GM19452 (cell line): ENCODE measurements at regions not wholly inside any gene's neighbourhood (a gene's known extent, or its start where the extent isn't known, plus 50 kb on each side); places are given as distances from the start of the nearest gene placed in this dataset.

Source experiments
- ATAC-seq: cut with Tn5 transposase; IDR thresholded peaks from one replicate; pipeline ENCODE4 v1.9.1; 2021; ENCODE audit not compliant: unreplicated experiment

DNA sequence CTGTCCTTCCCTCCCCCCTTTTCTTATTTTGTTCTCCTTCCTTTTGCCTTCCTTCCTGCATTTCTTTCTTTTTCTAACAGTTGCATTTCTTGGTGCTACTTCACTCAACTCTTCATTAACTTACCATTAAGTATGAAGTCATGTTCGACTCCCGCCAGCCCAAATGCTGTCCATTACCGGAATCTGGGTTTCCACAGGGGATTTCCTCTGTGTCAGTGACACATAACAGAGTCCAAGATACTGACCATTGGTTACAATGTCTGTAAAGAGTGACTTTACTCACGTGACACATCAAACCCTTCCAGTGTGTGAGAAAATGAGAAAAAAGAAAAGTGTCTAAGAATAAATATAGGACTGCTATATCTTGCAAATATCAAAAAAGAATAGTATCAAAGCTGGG lies 500.0 kb upstream of the FRG1 start:
- ATAC-seq: no peak

DNA sequence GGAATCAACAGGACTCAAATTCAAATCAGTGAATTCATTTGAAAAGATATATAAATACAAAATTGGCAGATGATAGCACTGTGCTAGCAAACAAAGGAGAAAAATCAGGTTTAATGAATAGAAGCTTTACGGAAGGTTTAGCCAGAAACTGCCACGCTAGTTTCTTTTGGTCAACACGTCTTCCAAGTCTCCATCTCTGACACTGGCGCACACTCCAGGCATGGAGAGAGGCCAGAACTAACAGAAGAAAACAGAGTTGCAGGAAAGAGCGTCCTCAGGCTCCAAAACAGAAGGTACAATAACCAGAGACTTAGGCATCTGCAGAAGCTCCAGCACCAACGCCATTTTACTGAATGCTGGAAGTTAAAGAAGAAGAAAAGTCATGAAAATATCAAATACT lies 497.3 kb upstream of the FRG1 start:
- no peak for ATAC-seq

DNA sequence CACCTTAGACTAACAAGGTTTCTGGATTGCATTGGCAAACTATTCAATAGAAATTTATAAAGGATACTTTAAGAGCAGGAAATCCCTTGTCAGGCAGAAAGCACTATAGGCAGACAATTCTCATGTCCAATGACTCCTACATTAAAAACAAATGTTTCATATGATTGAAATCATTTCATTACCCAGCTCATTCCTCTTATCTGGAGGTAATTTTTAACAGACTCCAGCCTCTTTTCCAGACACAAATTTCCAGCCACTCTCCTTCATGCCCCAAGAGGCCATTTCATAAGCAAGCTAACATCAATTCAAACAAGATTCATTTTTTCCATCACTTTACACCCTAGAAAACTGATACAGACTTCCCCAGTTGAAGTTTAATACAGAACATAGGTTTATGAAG lies 495.1 kb upstream of the FRG1 start:
- no peak for ATAC-seq

DNA sequence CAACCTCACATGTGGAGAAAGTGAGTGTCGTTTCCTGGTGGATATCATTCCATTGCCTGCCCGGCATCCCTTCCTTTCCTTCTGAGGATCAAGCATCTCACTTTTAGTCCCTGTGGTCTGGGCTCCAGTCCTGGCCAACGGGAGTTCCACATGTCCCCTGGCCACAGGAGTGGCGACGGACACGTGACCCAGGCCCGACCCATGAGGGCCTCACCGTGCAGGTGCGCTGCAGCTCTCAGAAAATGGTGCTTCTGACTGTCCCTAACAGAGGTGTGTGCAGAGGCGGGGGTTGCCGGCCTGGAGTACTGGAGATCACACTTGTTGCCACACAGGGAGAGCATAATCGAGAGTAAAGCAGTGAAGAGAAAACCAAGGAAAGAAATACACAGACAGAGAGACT lies 476.9 kb upstream of the FRG1 start:
- no peak for ATAC-seq

DNA sequence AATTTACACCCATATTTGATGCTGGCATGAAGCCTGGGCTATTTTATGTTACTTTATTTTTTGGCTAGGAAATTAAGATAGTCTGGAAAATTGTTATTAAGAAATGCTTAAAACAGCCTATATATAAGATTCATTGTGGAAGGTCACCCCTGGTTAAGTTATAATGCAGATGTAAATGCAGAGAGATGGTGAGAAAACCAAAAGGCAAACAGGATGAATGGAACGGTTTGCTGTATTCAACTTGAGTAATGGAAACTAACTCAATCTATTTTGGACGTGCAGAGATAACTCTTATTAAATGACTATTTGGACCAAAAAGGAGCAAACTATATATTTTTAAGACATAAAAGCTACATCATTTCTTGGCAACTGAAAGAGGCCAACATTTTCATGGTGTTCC lies 446.3 kb upstream of the FRG1 start:
- no peak for ATAC-seq

DNA sequence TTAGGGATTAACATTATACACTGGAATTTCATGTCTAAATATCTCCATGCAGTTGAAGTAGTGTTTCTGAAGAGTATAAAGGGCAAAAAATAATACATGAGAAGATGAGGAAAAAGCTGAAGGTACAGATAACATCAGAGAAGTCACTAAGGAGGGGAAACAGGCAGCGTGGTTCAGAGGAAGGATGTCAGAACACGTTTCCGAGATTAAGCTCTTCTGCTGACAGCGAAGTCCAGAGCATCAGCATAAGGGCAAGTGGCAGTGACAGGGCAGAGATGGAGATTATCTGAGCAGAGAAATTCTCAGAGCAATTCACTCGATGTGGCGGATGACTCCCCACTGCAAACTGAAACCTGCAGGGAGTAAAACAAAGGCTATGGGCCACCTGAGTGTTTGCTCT lies 443.2 kb upstream of the FRG1 start:
- ATAC-seq: no peak

DNA sequence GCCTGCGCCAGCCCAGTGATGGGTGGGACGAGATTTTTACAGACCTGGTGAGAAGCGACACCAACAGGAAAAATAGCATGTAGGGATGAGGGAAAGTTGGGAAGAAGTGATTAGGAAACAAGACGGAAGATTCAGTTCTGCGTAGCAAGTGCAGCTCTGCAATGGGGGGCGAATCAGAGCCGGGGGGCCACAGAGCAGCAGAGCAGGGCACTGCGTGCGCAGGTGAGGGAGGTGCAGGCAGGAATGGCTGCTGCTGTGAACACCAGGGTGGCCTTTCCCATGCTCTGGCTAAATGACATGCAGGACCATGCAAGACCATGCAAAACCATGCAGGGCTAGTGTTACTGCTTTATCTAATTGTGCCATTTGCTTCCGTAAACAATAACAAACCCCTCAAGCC lies 442.7 kb upstream of the FRG1 start:
- no peak for ATAC-seq

DNA sequence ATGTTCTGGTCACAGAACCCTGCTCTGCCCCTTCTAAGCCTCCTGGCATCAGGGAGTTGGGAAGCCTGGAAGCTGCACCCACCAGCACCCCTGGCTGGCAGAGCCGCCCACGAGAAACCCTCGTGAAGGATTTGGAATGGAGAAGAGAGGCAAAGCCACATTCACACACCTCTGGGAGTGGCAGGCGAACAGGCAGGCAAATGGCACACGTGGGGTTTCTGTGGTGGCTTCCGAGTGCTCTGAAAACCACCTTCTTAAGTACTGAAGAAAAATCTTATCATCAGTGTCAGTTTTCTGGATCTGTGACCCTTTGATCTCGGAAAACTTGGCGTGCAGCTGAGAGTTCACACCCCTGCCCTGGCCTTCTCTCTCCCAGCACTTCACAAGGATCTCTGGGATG lies 442.2 kb upstream of the FRG1 start:
- ATAC-seq: no peak

DNA sequence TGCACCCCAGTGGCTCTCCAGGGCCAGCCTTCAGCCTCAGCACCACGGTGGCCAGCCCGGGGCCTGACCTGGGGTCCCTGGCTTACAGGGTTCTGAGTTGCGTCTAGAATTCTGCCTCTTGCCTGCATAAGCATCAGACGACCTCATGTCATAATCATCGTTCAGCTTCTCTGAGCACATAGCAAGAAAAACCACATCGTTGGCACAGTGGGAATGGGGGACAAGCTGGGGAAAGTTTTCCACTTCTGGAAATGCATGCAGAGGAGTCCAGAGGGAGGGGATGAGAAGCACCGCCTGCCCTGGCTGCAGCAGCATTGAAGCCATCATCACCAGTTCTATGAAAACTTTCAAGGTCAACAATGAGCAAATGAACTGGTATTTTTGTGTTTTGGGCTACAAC lies 441.0 kb upstream of the FRG1 start:
- no peak for ATAC-seq

DNA sequence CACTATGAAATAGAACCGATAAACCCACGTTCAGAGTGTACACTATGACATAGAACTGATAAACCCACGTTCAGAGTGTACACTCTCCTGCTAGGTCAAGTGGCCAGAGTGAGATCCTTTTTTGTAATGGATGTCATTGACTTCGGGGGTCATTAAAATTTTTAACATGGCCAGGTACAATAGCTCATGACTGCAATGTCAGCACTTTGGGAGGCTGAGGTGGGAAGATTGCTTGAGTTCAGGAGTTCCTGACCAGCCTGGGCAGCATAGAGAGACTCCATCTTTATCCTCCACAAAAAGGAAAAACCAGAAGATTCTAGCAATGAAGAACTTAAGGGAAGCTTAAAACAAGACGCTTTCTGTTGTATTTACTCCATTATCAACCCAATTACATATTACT lies 439.7 kb upstream of the FRG1 start:
- ATAC-seq: no peak

DNA sequence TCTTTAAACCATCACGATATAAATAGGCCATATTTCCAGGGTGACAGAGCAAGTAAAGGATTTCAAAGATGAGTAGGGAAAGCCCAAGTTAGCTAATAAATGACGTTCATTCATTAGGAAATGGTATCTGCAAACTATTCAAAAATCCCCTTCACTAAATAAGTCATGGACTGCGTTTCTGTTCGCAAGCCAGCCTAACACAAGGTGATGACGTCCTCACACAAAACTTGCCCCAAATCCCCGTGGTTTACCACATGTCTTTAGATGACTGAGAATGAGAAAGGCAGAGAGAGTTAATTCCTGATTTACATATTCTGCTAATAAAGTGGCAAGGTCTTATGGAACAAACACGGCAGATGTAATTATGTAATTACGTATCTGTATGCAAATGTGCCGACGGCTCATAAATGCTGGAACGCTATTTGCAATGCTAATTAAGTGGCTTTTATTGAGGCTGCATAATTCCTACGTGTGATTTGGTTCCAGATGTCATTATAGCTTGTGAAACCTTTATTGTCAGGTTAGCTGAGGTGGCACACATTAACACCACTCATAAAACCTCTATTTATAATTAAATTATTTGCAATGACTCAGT lies 437.7 kb upstream of the FRG1 start:
- ATAC-seq: no peak

DNA sequence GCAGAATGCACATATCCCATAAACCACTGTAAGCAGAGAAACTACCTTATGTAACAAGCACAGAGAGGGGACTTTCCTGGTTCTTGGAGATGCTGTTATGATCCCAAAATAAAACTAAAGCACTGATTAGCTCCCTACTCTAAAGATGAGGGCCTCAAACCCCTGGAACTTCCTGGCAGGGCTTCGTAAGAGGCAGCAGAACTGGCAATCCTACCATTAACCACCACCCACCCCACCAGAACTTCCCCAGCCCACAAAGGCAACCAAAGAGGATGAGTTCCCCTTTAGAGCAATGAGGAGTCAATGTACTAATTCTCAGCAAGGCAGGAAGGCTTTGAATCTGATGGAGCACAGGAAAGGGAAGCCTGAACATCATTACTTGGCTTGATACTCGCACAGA lies 436.5 kb upstream of the FRG1 start:
- no peak for ATAC-seq

DNA sequence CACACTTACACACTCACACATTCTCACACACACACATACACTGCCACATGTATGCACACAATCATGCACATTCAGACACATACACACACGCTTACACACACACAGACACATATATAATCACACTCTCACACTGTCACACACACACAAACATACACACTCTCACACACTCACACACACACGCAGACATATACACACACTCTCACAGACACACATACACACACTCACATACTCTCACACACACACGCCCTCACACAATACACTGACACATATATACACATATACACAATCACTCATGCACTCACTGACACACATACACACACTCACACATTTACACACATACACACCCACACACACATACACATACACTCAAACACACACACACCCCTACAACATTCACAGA lies 435.3 kb upstream of the FRG1 start:
- no peak for ATAC-seq

DNA sequence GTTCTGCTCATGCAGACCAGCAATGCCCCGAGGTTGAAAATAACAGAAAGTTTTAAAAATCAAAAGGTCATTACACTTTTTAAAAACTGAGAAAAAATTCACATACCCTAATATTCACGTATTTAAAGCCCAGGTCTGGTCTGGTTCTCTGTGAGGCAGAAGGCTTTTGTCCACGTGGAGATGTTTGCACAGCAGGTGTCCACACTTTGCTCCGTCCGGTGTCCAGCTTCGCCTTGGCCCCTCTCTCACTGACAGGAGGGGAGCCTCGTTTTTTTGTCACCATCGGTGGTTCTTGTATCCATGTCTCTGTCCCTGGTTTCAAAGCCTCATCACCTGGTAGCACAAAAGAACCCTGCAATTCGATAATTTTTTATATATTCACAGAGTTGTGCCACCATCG lies 434.6 kb upstream of the FRG1 start:
- ATAC-seq: no peak

DNA sequence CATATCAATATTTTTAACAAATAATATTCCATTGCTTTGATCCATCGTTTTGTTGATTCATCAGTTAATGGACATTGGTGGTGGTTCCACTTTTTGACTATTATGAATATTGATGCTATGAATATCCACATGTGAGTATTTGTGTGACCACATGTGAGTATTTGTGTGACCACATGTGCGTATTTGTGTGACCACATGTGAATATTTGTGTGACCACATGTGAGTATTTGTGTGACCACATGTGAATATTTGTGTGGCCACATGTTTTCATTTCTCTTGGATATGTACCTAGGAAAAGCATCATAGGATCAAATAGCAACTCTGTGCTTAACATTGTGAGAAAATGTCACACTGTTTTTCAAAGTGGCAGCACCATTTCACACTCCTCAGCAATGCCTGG lies 433.6 kb upstream of the FRG1 start:
- no peak for ATAC-seq

DNA sequence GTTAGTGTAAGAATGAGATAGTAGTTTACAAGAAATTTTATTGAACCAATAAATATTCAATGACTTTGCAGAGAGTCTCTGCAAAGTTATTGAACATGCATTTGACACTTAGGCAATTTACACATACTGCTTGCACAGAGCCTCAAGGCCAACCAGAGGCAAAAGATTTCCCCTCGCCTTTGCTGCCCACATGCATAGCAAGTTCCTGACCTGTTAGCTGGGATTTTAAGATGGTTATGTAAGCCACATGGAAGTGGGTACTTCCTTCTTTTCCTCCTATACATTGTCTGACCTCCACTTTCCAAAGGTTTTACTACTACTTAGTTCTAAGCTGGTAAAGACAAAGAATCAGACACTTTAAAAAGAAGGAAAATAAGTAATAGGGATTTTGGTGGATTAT lies 430.1 kb upstream of the FRG1 start:
- no peak for ATAC-seq

DNA sequence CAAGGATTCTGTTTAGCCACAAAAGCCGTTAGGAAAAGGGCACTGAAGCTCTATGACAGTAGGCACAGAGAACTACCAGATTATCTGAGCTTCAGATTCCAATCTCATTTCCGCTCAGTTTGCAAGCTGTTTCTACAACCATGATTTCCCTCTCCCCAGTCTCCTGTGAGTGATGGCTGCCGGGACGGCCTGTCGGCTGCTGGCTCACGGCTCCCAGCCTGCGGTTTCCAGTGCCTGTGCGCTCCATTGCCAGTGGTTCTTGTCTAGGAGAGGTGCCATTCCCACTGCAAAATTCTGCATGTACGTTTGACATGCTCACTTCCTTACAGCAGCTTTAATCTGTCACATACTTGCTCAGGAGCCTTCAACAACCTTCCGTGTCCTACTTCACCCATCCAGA lies 429.1 kb upstream of the FRG1 start:
- ATAC-seq: no peak

DNA sequence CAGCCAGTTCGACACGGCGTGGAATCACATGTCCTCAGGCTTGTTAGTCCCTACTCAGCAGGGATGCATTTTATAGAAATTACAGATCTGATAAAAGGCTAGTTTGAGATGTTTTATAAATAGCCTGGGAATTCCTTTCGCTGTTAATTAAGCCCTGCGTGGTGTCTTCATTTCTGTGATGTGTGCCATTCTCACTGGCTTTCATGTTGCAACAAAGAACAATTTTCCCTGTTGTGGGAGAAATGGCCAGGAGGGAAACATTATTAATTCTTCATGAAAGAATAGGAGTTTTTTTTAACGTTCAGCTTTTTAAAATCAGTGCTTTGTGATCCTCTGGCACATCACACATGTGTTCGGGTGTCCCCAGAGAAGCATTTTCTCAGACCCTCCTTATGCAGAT lies 427.3 kb upstream of the FRG1 start:
- no peak for ATAC-seq

DNA sequence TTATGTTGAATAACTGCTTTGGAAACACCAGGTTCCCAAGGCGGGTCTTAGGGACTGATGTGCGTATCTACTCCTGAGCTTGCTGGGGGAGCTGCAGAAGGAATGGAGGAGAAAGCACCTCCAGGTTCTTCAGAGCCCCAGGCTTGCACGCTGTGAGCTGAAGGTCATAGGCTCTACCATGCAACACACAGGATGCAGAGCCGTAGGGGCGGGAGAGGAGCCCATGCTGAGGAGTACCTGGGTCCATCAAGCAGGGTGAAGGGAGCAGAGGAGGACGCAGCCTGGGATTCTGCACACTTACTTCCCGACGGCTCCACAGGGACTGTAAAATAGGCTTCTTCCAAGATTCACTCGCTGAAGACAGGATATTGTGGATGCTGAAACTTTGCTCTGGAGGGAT lies 426.5 kb upstream of the FRG1 start:
- no peak for ATAC-seq

DNA sequence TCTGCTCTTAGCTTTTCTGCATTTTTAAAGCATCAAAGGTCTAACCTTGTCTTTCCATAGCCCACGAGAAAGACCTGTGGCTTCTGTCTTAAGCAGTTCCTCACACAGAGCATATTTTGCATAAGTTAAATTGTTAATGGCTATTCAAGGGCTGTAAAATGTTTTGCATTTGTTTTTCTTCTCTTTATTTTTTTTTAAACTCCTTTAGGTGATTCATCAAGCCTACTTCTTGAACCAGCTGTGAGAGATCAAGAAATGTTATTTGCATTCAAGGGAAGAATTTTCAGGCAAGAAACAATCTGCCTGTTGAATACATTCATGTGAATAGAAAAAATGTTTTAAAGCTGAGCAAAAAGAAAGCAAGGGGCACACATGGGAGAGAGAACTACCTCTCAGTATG lies 423.8 kb upstream of the FRG1 start:
- no peak for ATAC-seq

DNA sequence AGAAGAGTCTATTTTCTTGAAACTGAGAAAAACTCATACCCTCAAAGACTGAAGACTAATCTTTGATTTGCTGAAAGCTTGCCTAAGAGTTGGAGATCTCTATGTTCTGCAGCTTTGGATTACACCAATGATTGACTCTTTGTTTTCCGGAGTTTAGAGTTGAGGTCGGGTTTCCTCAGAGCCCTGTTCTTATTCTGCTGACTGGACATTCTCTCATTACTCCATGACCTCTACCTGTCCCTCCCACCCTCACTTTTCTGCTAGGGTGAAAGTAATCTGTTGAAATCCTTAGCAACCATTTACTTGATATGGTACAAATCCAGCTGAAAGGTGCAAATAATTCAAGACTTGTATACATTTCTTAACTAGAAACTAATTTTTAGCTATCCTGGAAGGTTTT lies 421.5 kb upstream of the FRG1 start:
- no peak for ATAC-seq

DNA sequence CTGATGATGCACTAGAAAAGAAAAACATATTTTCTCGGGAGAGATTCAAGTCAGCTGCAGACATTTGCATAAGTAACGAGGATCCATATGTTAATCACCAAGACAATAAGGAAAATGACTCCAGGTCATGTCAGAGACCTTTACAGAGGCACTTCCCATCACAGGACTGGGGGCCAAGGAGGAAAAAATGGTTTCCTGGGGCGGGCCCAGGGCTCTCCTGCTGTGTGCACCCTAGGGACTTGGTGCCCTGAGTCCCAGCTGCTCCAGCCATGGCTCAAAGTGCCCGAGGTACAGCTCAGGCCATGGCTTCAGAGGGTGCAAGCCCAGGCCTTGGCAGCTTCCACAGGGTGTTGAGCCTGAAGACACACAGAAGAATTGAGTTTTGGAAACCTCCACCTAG lies 415.4 kb upstream of the FRG1 start:
- ATAC-seq: no peak

DNA sequence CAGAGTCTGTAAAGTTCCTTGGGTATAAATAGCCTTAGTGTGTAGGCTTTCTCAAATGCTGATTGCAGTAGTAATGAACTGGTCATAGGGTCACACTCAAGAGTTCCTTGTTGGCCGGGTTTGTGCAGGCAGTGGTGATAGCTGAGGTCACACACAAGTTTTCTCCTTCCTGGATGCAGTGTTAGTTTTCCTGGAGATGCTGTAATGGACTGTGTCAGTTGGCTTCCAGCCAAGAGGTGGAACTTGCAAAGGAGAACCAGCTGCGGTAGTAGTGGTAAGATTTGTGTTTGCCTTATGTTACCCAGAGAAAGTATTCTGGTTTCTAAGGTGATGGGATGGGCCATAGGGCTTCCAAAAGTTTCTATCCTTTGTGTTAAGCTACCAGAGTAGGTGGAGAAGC lies 409.8 kb upstream of the FRG1 start:
- no peak for ATAC-seq

DNA sequence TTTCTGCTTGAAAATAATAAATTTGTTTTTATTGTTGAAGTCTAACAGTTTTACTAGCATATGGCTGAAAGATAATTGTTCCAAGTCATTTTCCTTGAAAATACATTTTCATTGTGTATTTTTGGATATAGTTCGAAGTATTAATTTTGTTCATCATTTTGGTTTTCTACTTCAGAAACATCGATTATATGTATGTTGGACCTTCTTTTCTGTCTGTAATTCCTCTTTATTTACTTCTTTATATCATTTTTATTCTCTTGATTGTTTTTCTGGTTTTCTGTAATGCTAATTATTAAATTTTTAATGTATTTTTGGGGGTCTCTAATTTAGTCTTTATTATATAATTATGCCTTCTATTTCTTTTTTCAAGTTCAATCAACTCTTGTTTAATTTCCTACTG lies 407.1 kb upstream of the FRG1 start:
- no peak for ATAC-seq
